ENCODE measurements at regions not wholly inside any gene's neighbourhood (a gene's known extent, or its start where the extent isn't known, plus 50 kb on each side); places are given as distances from the start of the nearest gene placed in this dataset.

DNA sequence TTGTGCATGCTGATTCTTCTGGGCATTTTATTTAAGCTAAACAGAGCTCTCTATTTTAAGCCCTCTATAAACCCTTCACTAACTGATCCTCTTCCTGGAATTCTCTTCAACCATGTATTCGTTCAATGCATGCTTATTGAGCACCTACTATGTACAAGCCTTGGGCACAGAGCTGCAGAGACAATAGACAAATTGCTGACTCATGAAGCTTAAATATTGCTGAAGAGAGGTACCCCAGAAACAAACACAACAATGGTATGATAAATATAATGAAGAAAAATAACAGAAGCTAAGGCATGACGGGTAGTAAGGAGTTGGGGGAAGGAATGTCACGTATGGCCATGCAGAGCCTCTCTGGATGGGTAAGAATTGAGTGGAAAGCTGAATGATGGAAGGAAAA lies 222.2 kb downstream of the PPARGC1A start:
- no peak for DNase-seq (ENCODE audit: low spot score)
- TF ChIP-seq, protein P1, sequence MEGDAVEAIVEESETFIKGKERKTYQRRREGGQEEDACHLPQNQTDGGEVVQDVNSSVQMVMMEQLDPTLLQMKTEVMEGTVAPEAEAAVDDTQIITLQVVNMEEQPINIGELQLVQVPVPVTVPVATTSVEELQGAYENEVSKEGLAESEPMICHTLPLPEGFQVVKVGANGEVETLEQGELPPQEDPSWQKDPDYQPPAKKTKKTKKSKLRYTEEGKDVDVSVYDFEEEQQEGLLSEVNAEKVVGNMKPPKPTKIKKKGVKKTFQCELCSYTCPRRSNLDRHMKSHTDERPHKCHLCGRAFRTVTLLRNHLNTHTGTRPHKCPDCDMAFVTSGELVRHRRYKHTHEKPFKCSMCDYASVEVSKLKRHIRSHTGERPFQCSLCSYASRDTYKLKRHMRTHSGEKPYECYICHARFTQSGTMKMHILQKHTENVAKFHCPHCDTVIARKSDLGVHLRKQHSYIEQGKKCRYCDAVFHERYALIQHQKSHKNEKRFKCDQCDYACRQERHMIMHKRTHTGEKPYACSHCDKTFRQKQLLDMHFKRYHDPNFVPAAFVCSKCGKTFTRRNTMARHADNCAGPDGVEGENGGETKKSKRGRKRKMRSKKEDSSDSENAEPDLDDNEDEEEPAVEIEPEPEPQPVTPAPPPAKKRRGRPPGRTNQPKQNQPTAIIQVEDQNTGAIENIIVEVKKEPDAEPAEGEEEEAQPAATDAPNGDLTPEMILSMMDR (IDR thresholded peaks at IDR 0.05; ENCODE audit: extremely low read depth, missing control alignments) = no peak

DNA sequence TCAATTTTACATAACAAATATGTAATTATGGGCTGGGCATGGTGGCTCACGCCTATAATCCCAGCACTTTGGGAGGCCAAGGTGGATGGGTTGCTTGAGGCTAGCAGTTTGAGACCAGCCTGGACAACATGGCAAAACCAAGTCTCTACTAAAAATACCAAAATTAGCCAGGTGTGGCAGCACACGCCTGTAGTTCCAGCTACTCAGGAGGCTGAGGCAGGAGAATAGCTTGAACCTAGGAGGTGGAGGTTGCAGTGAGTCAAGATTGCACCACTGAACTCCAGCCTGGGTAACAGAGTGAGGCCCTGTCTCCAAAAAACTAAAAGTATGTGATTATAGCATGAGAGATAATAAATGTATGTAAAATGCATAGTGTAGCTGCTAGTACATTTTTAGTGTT lies 229.0 kb downstream of the PPARGC1A start:
- no peak for DNase-seq (ENCODE audit: low spot score)
- TF ChIP-seq, protein P1 (IDR thresholded peaks at IDR 0.05; ENCODE audit: extremely low read depth, missing control alignments) = no peak

- DNase-seq (ENCODE audit: low spot score) = no peak
Measured at GRCh38 chr4:23654791-23655190, 235.1 kb downstream of the PPARGC1A start.

DNA sequence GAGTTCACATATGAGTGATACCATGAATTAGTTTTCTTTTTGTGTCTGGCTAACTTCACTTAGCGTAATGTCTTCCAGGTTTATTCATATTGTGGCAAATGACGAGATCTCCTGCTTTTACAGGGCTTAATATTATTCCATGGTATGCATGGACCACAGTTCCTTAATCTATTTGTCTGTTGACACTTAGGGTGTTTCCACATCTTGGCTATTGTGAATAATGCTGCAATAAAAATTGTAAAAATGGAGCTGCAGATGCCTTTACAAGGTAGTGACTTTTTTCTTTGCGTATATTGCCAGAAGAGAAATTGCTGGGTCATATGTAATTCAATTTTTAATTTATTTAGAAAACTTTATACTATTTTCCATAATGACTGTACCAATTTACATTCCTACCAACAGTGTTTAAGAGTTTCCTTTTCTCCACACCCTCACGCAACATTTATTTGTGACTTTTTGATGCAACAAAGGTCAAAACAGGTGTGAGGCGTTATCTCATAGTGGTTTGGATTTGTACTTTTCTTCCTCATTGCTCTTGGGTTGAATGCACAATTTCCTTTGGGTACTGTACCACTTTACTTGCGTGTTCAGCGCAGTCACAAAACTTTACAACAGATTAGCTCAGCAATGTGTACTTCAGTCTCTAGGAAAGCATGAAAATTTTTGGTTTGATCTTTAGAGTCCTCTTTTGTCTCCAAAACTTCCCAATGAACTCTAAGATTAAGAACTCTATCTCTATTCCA lies 240.8 kb downstream of the PPARGC1A start:
- no peak for DNase-seq (ENCODE audit: low spot score)
- TF ChIP-seq, protein P1 (IDR thresholded peaks at IDR 0.05; ENCODE audit: extremely low read depth, missing control alignments) = no peak

More at GRCh38 chr4:23654791-23655190, 235.1 kb downstream of the PPARGC1A start:
- TF ChIP-seq, protein P1 (IDR thresholded peaks at IDR 0.05; ENCODE audit: extremely low read depth, missing control alignments) = no peak

DNA sequence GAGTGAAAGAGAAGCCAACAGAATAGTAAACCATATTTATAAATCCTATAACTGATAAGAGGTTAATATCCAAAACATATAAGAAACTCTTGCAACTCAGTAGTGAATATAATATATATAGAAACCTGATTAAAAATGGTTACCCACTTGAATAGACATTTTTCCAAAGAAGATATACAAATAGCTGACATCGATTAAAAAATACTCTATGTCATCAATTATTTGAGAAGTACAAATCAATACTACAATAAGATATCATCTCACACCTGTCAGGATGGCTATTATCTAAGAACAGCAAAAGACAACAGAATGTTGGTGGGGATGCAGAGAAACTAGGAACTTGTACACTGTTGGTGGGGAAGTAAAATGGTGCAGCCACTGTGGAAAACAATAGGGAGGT lies 254.4 kb downstream of the PPARGC1A start:
- no peak for DNase-seq (ENCODE audit: low spot score)
- TF ChIP-seq, protein P1 (IDR thresholded peaks at IDR 0.05; ENCODE audit: extremely low read depth, missing control alignments) = no peak

GRCh38 chr4:23631255-23631950 lies 258.4 kb downstream of the PPARGC1A start:
- TF ChIP-seq, protein P1 (IDR thresholded peaks at IDR 0.05; ENCODE audit: extremely low read depth, missing control alignments) = no peak
- no peak for DNase-seq (ENCODE audit: low spot score)

DNA sequence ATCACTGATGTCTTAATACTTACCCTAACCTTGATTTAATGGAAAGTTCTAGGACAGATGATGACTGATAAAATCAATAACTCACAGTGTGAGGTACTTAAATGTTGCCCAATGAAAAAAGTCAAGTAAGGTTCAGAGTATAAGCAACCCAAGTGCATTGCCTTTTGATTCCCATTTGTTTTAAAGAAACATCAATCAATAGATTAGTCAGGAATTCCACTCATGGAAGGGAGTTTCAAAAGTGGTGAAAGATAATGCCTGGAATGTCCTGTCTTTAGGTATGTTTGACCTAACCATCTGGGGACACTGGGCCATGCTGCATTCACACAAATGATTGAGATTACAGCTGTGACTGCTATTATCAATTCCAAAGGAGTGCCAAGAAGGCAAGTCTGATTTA lies 259.7 kb downstream of the PPARGC1A start:
- TF ChIP-seq, protein P1 (IDR thresholded peaks at IDR 0.05; ENCODE audit: extremely low read depth, missing control alignments) = no peak
- DNase-seq (ENCODE audit: low spot score) = no peak

Data from GM20000 (cell line).